22Rv1 (cell line): ENCODE measurements at regions not wholly inside any gene's neighbourhood (a gene's known extent, or its start where the extent isn't known, plus 50 kb on each side); places are given as distances from the start of the nearest gene placed in this dataset.

Experiments used
- H3K27ac ChIP-seq: fragments of 450-650 bp; 2 replicates; pipeline ENCODE4 v1.5.1; 2017
- CTCF ChIP-seq: fragments of 450-650 bp; IDR thresholded peaks from 2 replicates; pipeline ENCODE4 v1.5.1; 2017; ENCODE audit warnings: mild to moderate bottlenecking
- ZFX ChIP-seq: fragments of 450-650 bp; IDR thresholded peaks from 2 replicates; pipeline ENCODE4 v1.6.1; 2017; ENCODE audit warnings: antibody characterized with exemption, borderline replicate concordance

- TF ChIP-seq ZFX: no peak
- TF ChIP-seq CTCF: no peak
Measured at GRCh38 chr15:77821959-77822256, 189.2 kb upstream of the LINGO1 start.

GRCh38 chr15:77821188-77821958 lies 188.7 kb upstream of the LINGO1 start:
- TF ChIP-seq CTCF (peak; percentile 90), ZFX (no peak)
- no peak overlapping the region for H3K27ac ChIP-seq

More at GRCh38 chr15:77821959-77822256, 189.2 kb upstream of the LINGO1 start:
- no peak overlapping the region for H3K27ac ChIP-seq

GRCh38 chr15:77819851-77820728 lies 187.4 kb upstream of the LINGO1 start:
- TF ChIP-seq CTCF (peak; percentile 72), ZFX (no peak)
- no peak overlapping the region for H3K27ac ChIP-seq

- TF ChIP-seq CTCF (no peak), ZFX (no peak)
- H3K27ac ChIP-seq: no peak overlapping the region
Measured at GRCh38 chr15:77819048-77819850, 186.5 kb upstream of the LINGO1 start.

GRCh38 chr15:77818484-77819047 lies 185.9 kb upstream of the LINGO1 start:
- TF ChIP-seq CTCF (no peak), ZFX (no peak)
- H3K27ac ChIP-seq: no peak overlapping the region

- TF ChIP-seq CTCF: no peak
- no peak for TF ChIP-seq ZFX
Measured at GRCh38 chr15:77817434-77817833, 184.7 kb upstream of the LINGO1 start.

More at GRCh38 chr15:77817434-77817833, 184.7 kb upstream of the LINGO1 start:
- H3K27ac ChIP-seq: no peak overlapping the region
